Mesenchymal stem cell (in vitro differentiated cells and primary cell): ENCODE measurements at regions not wholly inside any gene's neighbourhood (a gene's known extent, or its start where the extent isn't known, plus 50 kb on each side); places are given as distances from the start of the nearest gene placed in this dataset.
"Not testable (repeated sequence)": the region's sequence is repeated elsewhere in the genome, so short reads cannot be mapped to it uniquely, and the experiment has no call there.

Source experiments
- DNase-seq: peaks from one replicate; pipeline ENCODE4 v3.0.0-alpha.2; 2013
- H2AFZ ChIP-seq: one replicate; pipeline ENCODE4 v1.6.1; 2013; ENCODE audit warnings: low read depth, mild to moderate bottlenecking, control low read depth, inconsistent platforms, low read length, moderate library complexity
- H2AK5ac ChIP-seq: 2 replicates; pipeline ENCODE4 v1.6.1; 2013; ENCODE audit warnings: low read length, moderate library complexity, mild to moderate bottlenecking, inconsistent platforms; ENCODE audit not compliant: severe bottlenecking
- H2BK120ac ChIP-seq: one replicate; pipeline ENCODE4 v1.6.1; 2013; ENCODE audit warnings: low read depth, mild to moderate bottlenecking, inconsistent platforms, low read length, moderate library complexity
- H2BK12ac ChIP-seq, 2 experiments: one replicate each; pipeline ENCODE4 v1.6.1; 2013; ENCODE audit warnings: inconsistent platforms in 2 of 2, low read length in 2 of 2, mild to moderate bottlenecking in 2 of 2, moderate library complexity in 2 of 2, control low read depth in 1 of 2
- H2BK15ac ChIP-seq: one replicate; pipeline ENCODE4 v1.6.1; 2013; ENCODE audit warnings: mild to moderate bottlenecking, low read depth, inconsistent platforms; ENCODE audit not compliant: poor library complexity, severe bottlenecking
- H2BK5ac ChIP-seq: 2 replicates; pipeline ENCODE4 v1.6.1; 2013; ENCODE audit warnings: low read depth, mild to moderate bottlenecking, low read length, control low read depth, inconsistent platforms; ENCODE audit not compliant: poor library complexity, severe bottlenecking
- H3K14ac ChIP-seq, 2 experiments: one replicate each; pipeline ENCODE4 v1.6.1; 2013; ENCODE audit warnings: inconsistent platforms in 2 of 2, low read length in 2 of 2, control low read depth in 1 of 2, mild to moderate bottlenecking in 1 of 2, moderate library complexity in 1 of 2
- H3K18ac ChIP-seq, 2 experiments: one replicate each; pipeline ENCODE4 v1.6.1; 2013; ENCODE audit warnings: inconsistent platforms in 2 of 2, low read length in 2 of 2, control low read depth in 1 of 2, low read depth in 1 of 2, mild to moderate bottlenecking in 1 of 2
- H3K23ac ChIP-seq, 2 experiments: one replicate each; pipeline ENCODE4 v1.6.1; 2013; ENCODE audit warnings: inconsistent platforms in 2 of 2, low read length in 2 of 2, mild to moderate bottlenecking in 2 of 2, moderate library complexity in 2 of 2, control low read depth in 1 of 2
- H3K27ac ChIP-seq: 2 replicates; pipeline ENCODE4 v1.5.1; 2013; ENCODE audit warnings: mild to moderate bottlenecking, moderate library complexity, low read length, control low read depth, inconsistent platforms; ENCODE audit not compliant: poor library complexity, severe bottlenecking
- H3K27me3 ChIP-seq, 2 experiments: 2 replicates each; pipeline versions ENCODE4 v1.6.1 to v1.7.0; 2013; ENCODE audit warnings: low read length in 2 of 2, mild to moderate bottlenecking in 2 of 2, moderate library complexity in 2 of 2, control low read depth in 1 of 2, inconsistent platforms in 1 of 2; ENCODE audit not compliant: control insufficient read depth in 1 of 2, insufficient read depth in 1 of 2
- H3K36me3 ChIP-seq, 2 experiments: 2 replicates each; pipeline versions ENCODE4 v1.6.1 to v1.7.0; 2013; ENCODE audit warnings: low read length in 2 of 2, control low read depth in 1 of 2, inconsistent platforms in 1 of 2, low read depth in 1 of 2, mild to moderate bottlenecking in 1 of 2; ENCODE audit not compliant: insufficient read depth in 2 of 2, control insufficient read depth in 1 of 2
- H3K4ac ChIP-seq, 2 experiments: one replicate each; pipeline ENCODE4 v1.6.1; 2013; ENCODE audit warnings: inconsistent platforms in 2 of 2, low read length in 2 of 2, mild to moderate bottlenecking in 2 of 2, moderate library complexity in 2 of 2, control low read depth in 1 of 2, low read depth in 1 of 2
- H3K4me1 ChIP-seq: 2 replicates; pipeline ENCODE4 v1.6.1; 2013; ENCODE audit warnings: low read depth, low read length, control low read depth; ENCODE audit not compliant: control insufficient read depth, insufficient read depth
- H3K4me2 ChIP-seq: 2 replicates; pipeline ENCODE4 v1.6.1; 2013; ENCODE audit warnings: low read length, mild to moderate bottlenecking, inconsistent platforms; ENCODE audit not compliant: poor library complexity, severe bottlenecking
- H3K4me3 ChIP-seq, 2 experiments: 2 replicates each; pipeline versions ENCODE4 v1.5.1 to v1.7.0; 2013; ENCODE audit warnings: low read length in 2 of 2, mild to moderate bottlenecking in 2 of 2, control low read depth in 1 of 2, low read depth in 1 of 2; ENCODE audit not compliant: insufficient read depth in 1 of 2
- H3K79me1 ChIP-seq: replicated peaks from 2 replicates; pipeline ENCODE4 v1.6.1; 2013; ENCODE audit warnings: mild to moderate bottlenecking, control low read depth, low read length, inconsistent platforms; ENCODE audit not compliant: poor library complexity, severe bottlenecking
- H3K9ac ChIP-seq: 2 replicates; pipeline ENCODE4 v1.7.0; 2013; ENCODE audit warnings: mild to moderate bottlenecking, low read length, moderate library complexity
- H3K9me3 ChIP-seq: 2 replicates; pipeline ENCODE4 v1.7.0; 2013; ENCODE audit warnings: mild to moderate bottlenecking, low read length; ENCODE audit not compliant: control insufficient read depth
- H4K8ac ChIP-seq: one replicate; pipeline ENCODE4 v1.6.1; 2013; ENCODE audit warnings: inconsistent platforms, mild to moderate bottlenecking, low read length, moderate library complexity
- H4K91ac ChIP-seq: one replicate; pipeline ENCODE4 v1.6.1; 2013; ENCODE audit warnings: mild to moderate bottlenecking, low read length, inconsistent platforms
- WGBS: methylation state at CpG from one replicate; pipeline ENCODE4 v1.1.7; 2013; ENCODE audit warnings: mixed read lengths; 5-methylcytosine and 5-hydroxymethylcytosine counted together

DNA sequence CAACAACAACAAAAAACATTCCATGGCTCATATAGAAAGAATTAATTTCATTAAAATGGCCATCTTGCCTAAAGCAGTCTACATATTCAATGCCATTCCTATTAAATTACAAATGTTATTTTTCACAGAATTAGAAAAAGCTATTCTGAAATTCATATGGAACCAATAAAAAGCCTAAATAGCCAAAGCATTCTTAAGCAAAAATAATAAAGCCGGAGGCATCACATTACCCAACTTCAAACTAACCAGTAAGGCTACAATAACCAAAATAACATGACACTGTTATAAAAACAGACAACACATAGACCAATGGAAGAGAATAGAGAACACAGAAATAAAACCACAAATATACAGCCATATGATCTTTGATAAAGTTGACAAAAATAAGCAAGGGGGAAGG, 330.4 kb downstream of the KIF20B start:
- no peak overlapping the region for H3K18ac ChIP-seq
- no peak overlapping the region for H3K27ac ChIP-seq
- H2BK5ac ChIP-seq: no peak overlapping the region
- no peaks in the 10 kb centered on the region for H3K79me1 ChIP-seq
- H3K4me3 ChIP-seq: no peak overlapping the region
- H3K4ac ChIP-seq: no peak overlapping the region
- H3K4me1 ChIP-seq: no peaks in the 10 kb centered on the region
- H3K9me3 ChIP-seq: no peaks in the 10 kb centered on the region
- H2BK12ac ChIP-seq: no peak overlapping the region
- H2BK15ac ChIP-seq: no peak overlapping the region
- H3K9ac ChIP-seq: no peak overlapping the region
- H3K27me3 ChIP-seq: no peaks in the 10 kb centered on the region
- no peak overlapping the region for H3K23ac ChIP-seq
- no peak overlapping the region for H2BK120ac ChIP-seq
- no peaks in the 10 kb centered on the region for H3K36me3 ChIP-seq
- no peak for DNase-seq
- H4K91ac ChIP-seq: no peak overlapping the region
- H3K4me2 ChIP-seq: no peak overlapping the region
- H2AFZ ChIP-seq: no peak overlapping the region
- H2AK5ac ChIP-seq: no peak overlapping the region
- H3K14ac ChIP-seq: no peak overlapping the region
- 100% methylated on average over 1 of the region's 1 CpG for WGBS
- H4K8ac ChIP-seq: no peak overlapping the region

- Histone ChIP-seq H3K27ac (no peak overlapping the region), H3K18ac (no peak overlapping the region), H3K4ac (no peak overlapping the region), H2BK12ac (no peak overlapping the region), H3K27me3 (no peaks in the 10 kb centered on the region), H3K36me3 (no peaks in the 10 kb centered on the region), H2AFZ (no peak overlapping the region), H3K4me1 (no peaks in the 10 kb centered on the region), H3K9ac (no peak overlapping the region), H3K23ac (no peak overlapping the region), H3K4me2 (no peak overlapping the region), H4K91ac (no peak overlapping the region), H2BK5ac (no peak overlapping the region), H3K9me3 (no peaks in the 10 kb centered on the region), H4K8ac (no peak overlapping the region), H3K4me3 (no peak overlapping the region), H3K79me1 (no peaks in the 10 kb centered on the region), H2BK15ac (no peak overlapping the region), H2AK5ac (no peak overlapping the region), H2BK120ac (no peak overlapping the region), H3K14ac (no peak overlapping the region)
- no peak for DNase-seq
Observed at GRCh38 chr10:90032519-90032918, 331.1 kb downstream of the KIF20B start.

- WGBS: 98% methylated on average over 3 of the region's 5 CpGs
- H3K14ac ChIP-seq: not testable (repeated sequence)
Observed at GRCh38 chr10:90034862-90035261, 333.5 kb downstream of the KIF20B start.

GRCh38 chr10:90041585-90041984, 340.2 kb downstream of the KIF20B start:
- no peaks in the 10 kb centered on the region for H3K79me1 ChIP-seq
- H3K4me3 ChIP-seq: no peak overlapping the region
- H2BK12ac ChIP-seq: no peak overlapping the region
- no peak for DNase-seq
- H3K27ac ChIP-seq: no peak overlapping the region
- no peak overlapping the region for H3K4ac ChIP-seq
- H4K8ac ChIP-seq: no peak overlapping the region
- no peak overlapping the region for H3K14ac ChIP-seq
- H2BK5ac ChIP-seq: no peak overlapping the region
- no peak overlapping the region for H3K4me2 ChIP-seq
- H3K9ac ChIP-seq: no peak overlapping the region
- H2BK120ac ChIP-seq: no peak overlapping the region
- no peak overlapping the region for H2AK5ac ChIP-seq
- no peaks in the 10 kb centered on the region for H3K36me3 ChIP-seq
- H3K18ac ChIP-seq: no peak overlapping the region
- H3K4me1 ChIP-seq: no peaks in the 10 kb centered on the region
- H3K27me3 ChIP-seq: no peaks in the 10 kb centered on the region
- H3K9me3 ChIP-seq: no peaks in the 10 kb centered on the region
- 95% methylated on average over 3 of the region's 4 CpGs for WGBS
- H4K91ac ChIP-seq: no peak overlapping the region
- no peak overlapping the region for H3K23ac ChIP-seq
- H2AFZ ChIP-seq: no peak overlapping the region
- H2BK15ac ChIP-seq: no peak overlapping the region

More at GRCh38 chr10:90034862-90035261, 333.5 kb downstream of the KIF20B start:
- not testable (repeated sequence) for H3K9me3 ChIP-seq, H3K18ac ChIP-seq, H2AFZ ChIP-seq, DNase-seq, H4K91ac ChIP-seq, H2AK5ac ChIP-seq, H2BK5ac ChIP-seq, H3K27me3 ChIP-seq, H3K9ac ChIP-seq, H4K8ac ChIP-seq, H3K4me2 ChIP-seq, H3K4ac ChIP-seq, H3K4me1 ChIP-seq, H3K27ac ChIP-seq, H3K79me1 ChIP-seq, H2BK12ac ChIP-seq, H3K23ac ChIP-seq, H3K36me3 ChIP-seq, H2BK120ac ChIP-seq, H2BK15ac ChIP-seq, H3K4me3 ChIP-seq
